ENCODE measurements at regions not wholly inside any gene's neighbourhood (a gene's known extent, or its start where the extent isn't known, plus 50 kb on each side); places are given as distances from the start of the nearest gene placed in this dataset.
A peak's percentile ranks its signal among the peaks of the same experiment; 100 is the strongest.

GRCh38 chr19:46546194-46546896, 50.7 kb upstream of the PNMA8B start:
- peak; percentile 60 for DNase-seq (ENCODE audit: low spot score)

GRCh38 chr19:46550684-46551083, 50.4 kb upstream of the CALM3 start:
- no peak for DNase-seq (ENCODE audit: low spot score)

- no peak for DNase-seq (ENCODE audit: low spot score)
Observed at GRCh38 chr19:46551164-46551563, 50.0 kb upstream of the CALM3 start.
